ENCODE measurements at regions not wholly inside any gene's neighbourhood (a gene's known extent, or its start where the extent isn't known, plus 50 kb on each side); places are given as distances from the start of the nearest gene placed in this dataset.

DNA sequence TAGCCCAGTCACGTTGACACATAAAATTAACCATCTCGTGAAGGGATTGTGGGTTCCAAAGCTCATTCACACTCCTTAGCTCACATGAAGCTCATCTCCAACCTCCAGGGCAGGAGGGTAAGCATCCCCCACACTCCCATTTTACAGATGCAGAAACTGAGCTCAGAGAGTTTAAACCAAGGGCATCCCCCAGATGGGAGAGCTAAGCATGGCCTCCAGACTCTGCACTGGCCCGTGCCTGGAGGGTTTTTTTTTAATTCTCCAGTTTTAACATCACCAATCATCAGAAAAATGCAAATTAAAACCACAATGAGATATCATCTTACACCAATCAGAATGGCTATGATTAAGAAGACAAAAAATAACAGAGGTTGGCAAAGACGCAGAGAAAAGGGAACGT is 53.3 kb upstream of the TCF7L2 start:
- H3K27me3 Mint-ChIP-seq (ENCODE audit: low read depth), result peaks cover 6% of the 10 kb centered on the region
- H2AK5ac ChIP-seq (ENCODE audit: insufficient read length, low read length), result no peak overlapping the region
- H4K5ac ChIP-seq (ENCODE audit: insufficient read length, low read depth, low read length), result no peak overlapping the region
- no peak overlapping the region for H3K27ac ChIP-seq (ENCODE audit: insufficient read length, low read depth, low read length)
- peaks cover 5% of the 10 kb centered on the region for H3K4me1 ChIP-seq (ENCODE audit: insufficient read depth, low read length)
- H4K20me1 ChIP-seq (ENCODE audit: control insufficient read depth, insufficient read depth, insufficient read length), result no peaks in the 10 kb centered on the region
- H2BK120ac ChIP-seq (ENCODE audit: low read depth, low read length, poor library complexity, severe bottlenecking), result no peak overlapping the region
- H2BK20ac ChIP-seq (ENCODE audit: low read depth, low read length, poor library complexity, severe bottlenecking), result no peak overlapping the region
- H3K79me2 ChIP-seq (ENCODE audit: insufficient read depth, low read length), result no peaks in the 10 kb centered on the region
- H4K8ac ChIP-seq (replicated peaks; ENCODE audit: insufficient read length, low read depth, low read length), result no peak overlapping the region
- no peak overlapping the region for H3K4me3 Mint-ChIP-seq
- H2BK5ac ChIP-seq (ENCODE audit: insufficient read length, low read length), result no peak overlapping the region
- H3K4me1 Mint-ChIP-seq, result peaks cover 42% of the 10 kb centered on the region in 2 experiments
- no peaks in the 10 kb centered on the region for H3K23me2 ChIP-seq (ENCODE audit: insufficient read length, low read depth, low read length, poor library complexity, severe bottlenecking)
- H3K56ac ChIP-seq (ENCODE audit: insufficient read length, low read depth, low read length), result no peak overlapping the region
- no peak for DNase-seq
- WGBS (ENCODE audit: extremely low coverage, insufficient read length, low lambda C conversion rate), result no CpG with 5 or more reads among the region's 5 CpGs
- TF ChIP-seq CTCF (conservative IDR thresholded peaks at IDR 0.05), result no peak
- no peak overlapping the region for H3K9ac ChIP-seq (ENCODE audit: extremely low read depth, insufficient read length, low read length)
- H3K36me3 Mint-ChIP-seq (ENCODE audit: insufficient read depth in 1 of 3, low read depth in 3 of 3), result peaks cover 0 to 5% (median 3%) of the 10 kb centered on the region in 3 experiments; a peak in 3 of 7 replicates
- no peak overlapping the region for H3K27ac Mint-ChIP-seq
- no peak overlapping the region for H3K23ac ChIP-seq (ENCODE audit: insufficient read length, low read depth, low read length)
- H3K27me3 ChIP-seq (ENCODE audit: insufficient read depth, low read length), result 0 out of 2 replicates have a peak, but pooled peaks cover 2% of the 10 kb centered on the region
- H2BK12ac ChIP-seq (ENCODE audit: insufficient read length, low read depth, low read length), result no peak overlapping the region
- H3K14ac ChIP-seq (ENCODE audit: insufficient read depth, low read length), result no peak overlapping the region
- H3K18ac ChIP-seq (ENCODE audit: insufficient read length, low read depth, low read length), result no peak overlapping the region
- no peak overlapping the region for H3T11ph ChIP-seq (ENCODE audit: low read length)
- H3K9me3 Mint-ChIP-seq, result peaks cover 3 to 9% of the 10 kb centered on the region in 2 experiments; a peak in 2 of 5 replicates
- no peaks in the 10 kb centered on the region for H3K9me3 ChIP-seq (ENCODE audit: control insufficient read depth, low read depth, low read length)
- no peak overlapping the region for H4K91ac ChIP-seq (ENCODE audit: insufficient read length, low read depth, low read length)
- H3K79me1 ChIP-seq (ENCODE audit: insufficient read depth, low read depth, low read length, poor library complexity, severe bottlenecking), result no peaks in the 10 kb centered on the region
- H3K4me2 ChIP-seq (ENCODE audit: insufficient read depth, insufficient read length, low read length), result no peak overlapping the region
- H3K4ac ChIP-seq (ENCODE audit: low read depth, low read length), result no peak overlapping the region
- H2AFZ ChIP-seq (ENCODE audit: low read length), result no peak overlapping the region
- H2BK15ac ChIP-seq (ENCODE audit: low read depth, low read length), result no peak overlapping the region

All from H9 (cell line).